C4-2B (cell line): ENCODE measurements at regions not wholly inside any gene's neighbourhood (a gene's known extent, or its start where the extent isn't known, plus 50 kb on each side); places are given as distances from the start of the nearest gene placed in this dataset.

Source experiments
- H3K27ac ChIP-seq: fragments of 450-650 bp; 2 replicates; pipeline ENCODE4 v1.5.1; 2017
- ZFX ChIP-seq: fragments of 450-650 bp; IDR thresholded peaks from 2 replicates; pipeline ENCODE4 v1.6.1; 2017
- TF ChIP-seq, protein P1 (sequence below): fragments of 450-650 bp; conservative IDR thresholded peaks from 2 replicates; pipeline ENCODE4 v1.5.1; 2017; ENCODE audit warnings: mild to moderate bottlenecking

GRCh38 chr5:2147504-2148311 is 265.0 kb upstream of the IRX4 start:
- no peak overlapping the region for H3K27ac ChIP-seq
- no peak for TF ChIP-seq ZFX
- TF ChIP-seq, protein P1, sequence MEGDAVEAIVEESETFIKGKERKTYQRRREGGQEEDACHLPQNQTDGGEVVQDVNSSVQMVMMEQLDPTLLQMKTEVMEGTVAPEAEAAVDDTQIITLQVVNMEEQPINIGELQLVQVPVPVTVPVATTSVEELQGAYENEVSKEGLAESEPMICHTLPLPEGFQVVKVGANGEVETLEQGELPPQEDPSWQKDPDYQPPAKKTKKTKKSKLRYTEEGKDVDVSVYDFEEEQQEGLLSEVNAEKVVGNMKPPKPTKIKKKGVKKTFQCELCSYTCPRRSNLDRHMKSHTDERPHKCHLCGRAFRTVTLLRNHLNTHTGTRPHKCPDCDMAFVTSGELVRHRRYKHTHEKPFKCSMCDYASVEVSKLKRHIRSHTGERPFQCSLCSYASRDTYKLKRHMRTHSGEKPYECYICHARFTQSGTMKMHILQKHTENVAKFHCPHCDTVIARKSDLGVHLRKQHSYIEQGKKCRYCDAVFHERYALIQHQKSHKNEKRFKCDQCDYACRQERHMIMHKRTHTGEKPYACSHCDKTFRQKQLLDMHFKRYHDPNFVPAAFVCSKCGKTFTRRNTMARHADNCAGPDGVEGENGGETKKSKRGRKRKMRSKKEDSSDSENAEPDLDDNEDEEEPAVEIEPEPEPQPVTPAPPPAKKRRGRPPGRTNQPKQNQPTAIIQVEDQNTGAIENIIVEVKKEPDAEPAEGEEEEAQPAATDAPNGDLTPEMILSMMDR = no peak

DNA sequence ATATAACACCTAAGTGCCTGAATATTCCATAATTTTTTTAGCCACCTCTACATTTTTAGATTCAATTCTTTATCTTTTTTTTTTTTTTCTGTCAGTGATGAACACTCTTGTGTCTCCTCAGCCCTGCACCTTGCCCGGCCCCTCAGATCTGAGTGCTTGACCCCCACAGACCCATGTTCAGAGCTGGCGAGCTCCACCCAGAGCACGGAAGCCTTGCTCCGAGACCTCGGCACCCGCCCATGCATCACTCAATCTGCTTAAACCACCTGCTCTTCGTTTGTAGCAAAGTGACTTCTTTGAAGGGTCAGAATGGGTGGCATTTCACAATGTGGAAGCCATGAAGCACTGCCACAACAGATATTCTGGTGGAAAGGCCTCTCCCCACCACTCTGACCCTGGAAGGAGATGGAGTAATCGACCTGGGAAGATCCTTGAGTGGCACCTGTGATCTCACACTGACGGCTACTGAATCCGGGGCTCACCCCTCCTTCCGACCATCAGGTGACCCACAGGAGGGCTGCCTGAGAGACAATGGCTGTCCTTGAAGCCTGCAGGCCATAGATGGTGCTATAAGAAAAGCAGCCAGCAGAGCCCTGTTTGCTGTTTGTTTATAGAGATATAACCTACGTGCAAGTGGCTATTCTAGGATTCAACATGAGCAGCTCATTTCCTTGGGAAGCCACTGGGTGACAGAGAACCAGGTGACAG is 261.1 kb upstream of the IRX4 start:
- TF ChIP-seq, protein P1 = no peak
- no peak for TF ChIP-seq ZFX
- H3K27ac ChIP-seq = no peak overlapping the region

DNA sequence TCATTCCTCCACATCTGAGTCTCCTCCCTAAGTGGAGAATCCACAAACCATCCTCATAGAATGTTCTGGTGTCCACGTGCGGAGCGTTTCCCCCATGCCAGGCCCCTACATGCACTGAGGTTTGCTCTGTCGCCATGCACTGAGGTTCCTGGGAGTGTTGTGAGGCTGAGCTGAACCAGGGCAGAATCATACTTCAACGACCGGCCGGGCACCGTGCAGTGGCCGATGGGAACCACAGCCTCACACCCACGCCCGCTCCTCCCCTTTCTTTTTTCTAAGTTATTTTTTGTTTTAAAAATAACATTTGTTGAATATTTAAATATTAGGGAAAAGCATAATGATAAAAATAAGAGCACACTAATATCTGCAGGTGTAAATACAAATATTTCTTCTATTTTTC is 260.4 kb upstream of the IRX4 start:
- TF ChIP-seq, protein P1 = no peak
- TF ChIP-seq ZFX = no peak
- no peak overlapping the region for H3K27ac ChIP-seq

DNA sequence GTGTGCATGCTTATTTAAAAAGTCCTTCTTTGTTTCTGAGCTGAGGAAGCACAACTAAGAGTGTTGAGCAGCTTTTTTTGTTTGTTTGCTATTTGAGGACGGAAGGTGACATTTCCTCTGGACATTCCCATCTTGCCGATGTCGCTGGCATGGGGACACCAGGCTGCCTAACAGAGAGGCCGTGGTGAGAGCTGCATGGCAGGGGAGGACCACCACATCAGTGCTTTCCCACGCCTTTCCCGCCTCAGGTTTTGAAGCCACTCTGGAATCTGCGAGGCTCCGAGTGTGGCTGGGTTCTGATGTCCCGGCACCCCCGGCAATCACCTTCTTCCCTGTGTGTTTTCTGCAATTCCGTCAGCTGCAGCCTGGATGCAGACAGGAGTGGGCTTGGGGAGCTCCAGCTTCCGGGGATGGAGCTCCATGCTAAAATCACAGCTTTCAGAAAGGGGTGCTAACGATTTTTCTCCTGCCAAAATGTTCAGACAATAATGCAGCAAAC is 259.8 kb upstream of the IRX4 start:
- TF ChIP-seq ZFX = no peak
- TF ChIP-seq, protein P1 = no peak
- H3K27ac ChIP-seq = no peak overlapping the region

DNA sequence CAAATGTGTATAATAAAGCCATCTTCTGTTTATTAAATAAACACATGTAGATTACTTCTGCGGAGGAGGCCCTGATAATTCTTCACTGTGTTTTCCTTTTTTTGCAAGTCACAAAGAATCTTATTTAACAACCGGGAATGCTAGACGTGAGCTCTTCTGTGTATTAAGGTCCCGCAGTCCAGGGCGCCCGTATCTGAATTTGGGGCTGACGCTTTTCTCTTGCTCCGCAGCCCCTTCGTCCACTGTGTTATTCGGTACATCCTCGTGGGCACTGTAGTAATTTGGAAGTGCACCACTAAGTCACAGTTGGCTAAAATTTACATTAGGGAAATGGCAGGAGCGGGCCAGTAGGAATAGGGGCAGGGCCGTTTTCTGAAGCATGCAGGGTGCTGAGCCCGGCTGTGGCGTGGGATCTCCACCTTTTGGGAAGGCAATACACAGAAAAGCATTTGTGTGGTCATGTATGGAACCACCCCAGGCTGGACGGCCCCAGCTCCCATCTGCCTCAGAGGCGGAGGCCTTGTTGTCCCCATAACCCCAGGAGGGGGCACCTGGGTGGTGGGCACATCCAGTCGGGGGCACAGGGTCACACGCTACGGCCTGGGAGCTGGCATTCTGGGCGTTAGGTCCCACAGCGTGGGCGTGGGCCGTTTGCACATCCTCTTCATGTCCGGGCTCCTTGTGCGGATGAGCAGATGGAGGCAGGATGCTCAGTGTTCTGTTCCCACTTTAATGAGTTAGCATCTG is 258.7 kb upstream of the IRX4 start:
- H3K27ac ChIP-seq = no peak overlapping the region
- no peak for TF ChIP-seq ZFX
- TF ChIP-seq, protein P1 = no peak

DNA sequence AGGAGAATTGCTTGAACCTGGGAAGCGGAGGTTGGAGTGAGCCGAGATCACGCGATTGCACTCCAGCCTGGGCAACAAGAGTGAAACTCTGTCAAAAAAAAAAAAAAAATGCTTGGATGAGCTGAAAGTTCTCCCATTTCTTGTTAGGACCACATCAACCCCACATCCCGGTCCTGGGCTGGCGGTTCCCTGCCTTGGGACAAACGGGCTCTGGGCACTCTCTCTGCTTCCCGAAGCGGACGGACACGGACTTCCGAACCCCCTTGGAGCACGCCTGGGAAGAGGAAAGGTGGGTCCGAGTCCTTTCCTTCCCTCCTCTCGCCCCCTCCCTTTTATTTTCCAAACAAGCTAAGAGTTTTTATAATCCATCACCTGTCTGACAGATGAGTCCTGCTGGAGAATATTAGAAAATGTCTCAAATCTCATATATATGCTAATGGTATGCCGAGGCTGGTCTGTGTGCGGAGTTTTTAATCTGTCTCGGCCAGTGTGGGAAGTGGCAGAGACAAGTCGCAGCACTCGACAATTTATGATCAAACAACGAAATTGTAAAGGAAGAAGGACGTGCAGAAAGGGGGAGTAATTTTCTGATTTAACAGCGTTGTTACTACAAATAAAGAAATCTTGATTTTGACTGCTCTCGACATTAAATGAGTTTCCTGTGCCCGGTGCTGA is 257.9 kb upstream of the IRX4 start:
- TF ChIP-seq, protein P1 = no peak
- TF ChIP-seq ZFX = no peak
- H3K27ac ChIP-seq = no peak overlapping the region
